C4-2B (cell line): ENCODE measurements at regions not wholly inside any gene's neighbourhood (a gene's known extent, or its start where the extent isn't known, plus 50 kb on each side); places are given as distances from the start of the nearest gene placed in this dataset.

Source experiments
- H3K27ac ChIP-seq: fragments of 450-650 bp; 2 replicates; pipeline ENCODE4 v1.5.1; 2017
- CTCF ChIP-seq: fragments of 450-650 bp; conservative IDR thresholded peaks from 2 replicates; pipeline ENCODE4 v1.5.1; 2017; ENCODE audit warnings: mild to moderate bottlenecking
- ZFX ChIP-seq: fragments of 450-650 bp; IDR thresholded peaks from 2 replicates; pipeline ENCODE4 v1.6.1; 2017

GRCh38 chr2:193627927-193628272, 1433.2 kb upstream of the TMEFF2 start:
- TF ChIP-seq CTCF (no peak), ZFX (no peak)
- no peak overlapping the region for H3K27ac ChIP-seq

- no peak overlapping the region for H3K27ac ChIP-seq
- TF ChIP-seq ZFX (no peak), CTCF (no peak)
Observed at GRCh38 chr2:193627187-193627926, 1432.6 kb upstream of the TMEFF2 start.

- no peak overlapping the region for H3K27ac ChIP-seq
- TF ChIP-seq ZFX (no peak), CTCF (no peak)
Observed at GRCh38 chr2:193608451-193608850, 1413.7 kb upstream of the TMEFF2 start.

GRCh38 chr2:193590831-193591230, 1396.1 kb upstream of the TMEFF2 start:
- TF ChIP-seq ZFX, result no peak
- TF ChIP-seq CTCF, result no peak

GRCh38 chr2:193584522-193584938, 1389.8 kb upstream of the TMEFF2 start:
- TF ChIP-seq ZFX (no peak), CTCF (peak; percentile 72)
- H3K27ac ChIP-seq, result no peak overlapping the region

More at GRCh38 chr2:193590831-193591230, 1396.1 kb upstream of the TMEFF2 start:
- no peak overlapping the region for H3K27ac ChIP-seq

GRCh38 chr2:193583638-193584400, 1389.1 kb upstream of the TMEFF2 start:
- TF ChIP-seq CTCF, result no peak
- no peak for TF ChIP-seq ZFX
- 0 out of 2 replicates have a peak overlapping the region, but pooled peaks have one; percentile 9 for H3K27ac ChIP-seq

GRCh38 chr2:193581807-193582206, 1387.1 kb upstream of the TMEFF2 start:
- no peak overlapping the region for H3K27ac ChIP-seq
- TF ChIP-seq CTCF, result no peak
- no peak for TF ChIP-seq ZFX
